HG03135 (cell line): ENCODE measurements at regions not wholly inside any gene's neighbourhood (a gene's known extent, or its start where the extent isn't known, plus 50 kb on each side); places are given as distances from the start of the nearest gene placed in this dataset.
"Not testable (repeated sequence)": the region's sequence is repeated elsewhere in the genome, so short reads cannot be mapped to it uniquely, and the experiment has no call there.

Source experiments
- ATAC-seq: cut with Tn5 transposase; IDR thresholded peaks from one replicate; pipeline ENCODE4 v1.9.1; 2021; ENCODE audit warnings: mild to moderate bottlenecking, moderate library complexity; ENCODE audit not compliant: unreplicated experiment

GRCh38 chr2:37757456-37757855 is 86.0 kb upstream of the CDC42EP3 start:
- ATAC-seq: not testable (repeated sequence)

GRCh38 chr2:37758141-37758601 is 86.7 kb upstream of the CDC42EP3 start:
- ATAC-seq: not testable (repeated sequence)

GRCh38 chr2:37759989-37760388 is 88.5 kb upstream of the CDC42EP3 start:
- not testable (repeated sequence) for ATAC-seq

- no peak for ATAC-seq
These were observed 89.0 kb upstream of the CDC42EP3 start for GRCh38 chr2:37760471-37760870.

- not testable (repeated sequence) for ATAC-seq
These were observed 90.8 kb upstream of the CDC42EP3 start for GRCh38 chr2:37762281-37762680.

GRCh38 chr2:37764739-37765138 is 93.3 kb upstream of the CDC42EP3 start:
- ATAC-seq: no peak

GRCh38 chr2:37766106-37766505 is 94.7 kb upstream of the CDC42EP3 start:
- ATAC-seq: no peak

GRCh38 chr2:37767046-37767445 is 95.6 kb upstream of the CDC42EP3 start:
- no peak for ATAC-seq

- ATAC-seq: no peak
These were observed 96.8 kb upstream of the CDC42EP3 start for GRCh38 chr2:37767959-37768925.

GRCh38 chr2:37769551-37769950 is 98.1 kb upstream of the CDC42EP3 start:
- ATAC-seq: no peak

- no peak for ATAC-seq
These were observed 99.4 kb upstream of the CDC42EP3 start for GRCh38 chr2:37770797-37771196.

- no peak for ATAC-seq
These were observed 100.2 kb upstream of the CDC42EP3 start for GRCh38 chr2:37771600-37772088.

GRCh38 chr2:37773371-37774130 is 102.1 kb upstream of the CDC42EP3 start:
- no peak for ATAC-seq

- not testable (repeated sequence) for ATAC-seq
These were observed 102.9 kb upstream of the CDC42EP3 start for GRCh38 chr2:37774171-37774944.

- no peak for ATAC-seq
These were observed 103.8 kb upstream of the CDC42EP3 start for GRCh38 chr2:37774976-37775907.

- no peak for ATAC-seq
These were observed 104.4 kb upstream of the CDC42EP3 start for GRCh38 chr2:37775908-37776250.

- no peak for ATAC-seq
These were observed 105.0 kb upstream of the CDC42EP3 start for GRCh38 chr2:37776487-37776886.

- ATAC-seq: no peak
These were observed 107.7 kb upstream of the CDC42EP3 start for GRCh38 chr2:37779139-37779538.

GRCh38 chr2:37779611-37780386 is 108.4 kb upstream of the CDC42EP3 start:
- ATAC-seq: no peak
